RWPE1 (cell line): ENCODE measurements at regions not wholly inside any gene's neighbourhood (a gene's known extent, or its start where the extent isn't known, plus 50 kb on each side); places are given as distances from the start of the nearest gene placed in this dataset.

Experiments
- CTCF ChIA-PET: fragments of 350-600 bp; sonication (Branson Sonifier 250); formaldehyde crosslinking; extraction: SDS; loops from one replicate; lab custom pipeline; 2021; lab: Yijun Ruan, JAX
- POLR2A ChIA-PET: fragments of 400-600 bp; formaldehyde crosslinking; extraction: SDS; loops from one replicate; lab custom pipeline; 2020; ENCODE audit warnings: antibody characterized with exemption; ENCODE audit not compliant: low non-redundant PET; lab: Yijun Ruan, JAX
- DNase-seq: peaks from one replicate; pipeline ENCODE4 v3.0.0; 2012; ENCODE audit warnings: low spot score
- H3K27ac ChIP-seq: fragments of 450-650 bp; 2 replicates; pipeline ENCODE4 v1.5.1; 2017
- TF ChIP-seq, protein P1 (sequence below): fragments of 450-650 bp; conservative IDR thresholded peaks from 2 replicates; pipeline ENCODE4 v1.5.1; 2017; ENCODE audit warnings: low read depth, mild to moderate bottlenecking

DNA sequence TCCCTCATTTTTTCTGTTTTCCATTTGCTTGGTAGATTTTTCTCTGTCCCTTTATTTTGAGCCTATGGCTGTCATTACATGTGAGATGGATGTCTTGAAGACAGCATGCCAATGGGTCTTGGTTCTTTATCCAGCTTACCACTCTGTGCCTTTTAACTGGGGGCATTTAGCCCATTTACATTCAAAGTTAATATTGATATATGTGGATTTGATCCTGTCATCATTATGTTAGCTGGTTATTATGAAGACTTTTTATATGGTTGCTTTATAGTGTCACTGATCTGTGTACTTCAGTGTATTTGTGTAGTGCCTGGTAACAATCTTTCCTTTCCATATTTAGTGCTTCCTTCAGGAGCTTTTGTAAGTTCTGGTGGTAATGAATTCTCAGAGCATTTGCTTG, 89.3 kb upstream of the UNC5B start:
- TF ChIP-seq, protein P1, sequence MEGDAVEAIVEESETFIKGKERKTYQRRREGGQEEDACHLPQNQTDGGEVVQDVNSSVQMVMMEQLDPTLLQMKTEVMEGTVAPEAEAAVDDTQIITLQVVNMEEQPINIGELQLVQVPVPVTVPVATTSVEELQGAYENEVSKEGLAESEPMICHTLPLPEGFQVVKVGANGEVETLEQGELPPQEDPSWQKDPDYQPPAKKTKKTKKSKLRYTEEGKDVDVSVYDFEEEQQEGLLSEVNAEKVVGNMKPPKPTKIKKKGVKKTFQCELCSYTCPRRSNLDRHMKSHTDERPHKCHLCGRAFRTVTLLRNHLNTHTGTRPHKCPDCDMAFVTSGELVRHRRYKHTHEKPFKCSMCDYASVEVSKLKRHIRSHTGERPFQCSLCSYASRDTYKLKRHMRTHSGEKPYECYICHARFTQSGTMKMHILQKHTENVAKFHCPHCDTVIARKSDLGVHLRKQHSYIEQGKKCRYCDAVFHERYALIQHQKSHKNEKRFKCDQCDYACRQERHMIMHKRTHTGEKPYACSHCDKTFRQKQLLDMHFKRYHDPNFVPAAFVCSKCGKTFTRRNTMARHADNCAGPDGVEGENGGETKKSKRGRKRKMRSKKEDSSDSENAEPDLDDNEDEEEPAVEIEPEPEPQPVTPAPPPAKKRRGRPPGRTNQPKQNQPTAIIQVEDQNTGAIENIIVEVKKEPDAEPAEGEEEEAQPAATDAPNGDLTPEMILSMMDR: no peak
- no peak for DNase-seq
- CTCF ChIA-PET: no interaction called here
- no peak overlapping the region for H3K27ac ChIP-seq
- POLR2A ChIA-PET: interaction anchor here (0.6 kb wide), 1 partner anchor 341 kb away, joined by 3 read pairs; no protein-coding TSS in a partner anchor

DNA sequence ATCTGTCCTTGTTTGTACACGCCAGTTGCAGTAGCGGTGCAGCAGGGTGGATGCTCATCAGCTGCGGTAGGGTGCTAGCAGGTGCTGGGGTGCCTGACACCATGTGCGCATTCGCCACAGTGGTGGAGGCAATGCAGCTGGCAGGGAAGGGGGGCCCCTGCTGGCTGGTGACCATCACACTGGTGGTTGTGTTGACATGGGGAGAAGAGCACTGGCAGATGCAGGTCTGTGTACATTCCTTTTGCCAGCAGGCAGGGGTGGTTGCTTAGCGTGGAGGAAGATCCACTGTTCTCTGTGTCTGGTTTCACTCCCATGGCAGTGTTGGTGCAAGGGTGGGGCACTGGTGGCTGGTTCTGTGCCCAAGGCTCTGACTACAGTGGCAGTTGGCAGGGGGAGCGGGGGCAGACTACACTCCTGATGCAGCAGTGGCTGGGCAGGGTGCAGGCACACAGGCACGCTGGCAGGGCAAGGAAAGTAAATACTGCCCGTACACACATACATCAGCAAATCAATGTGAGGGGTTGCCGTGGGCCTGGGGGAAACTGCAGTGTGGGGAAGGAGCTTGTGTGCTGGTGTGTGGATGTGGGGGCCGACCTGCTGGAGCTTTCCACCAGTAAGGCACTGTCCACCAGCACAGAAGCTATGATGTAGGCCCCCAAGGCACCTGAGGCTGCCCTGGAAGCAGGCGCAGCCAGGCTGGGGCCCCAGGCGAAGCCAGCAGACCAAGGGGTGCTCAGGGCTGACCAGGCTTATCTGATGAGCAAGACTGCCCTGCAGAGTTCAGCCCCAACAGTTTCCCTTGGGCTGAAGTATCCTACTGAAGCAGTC, 87.2 kb upstream of the UNC5B start:
- TF ChIP-seq, protein P1: no peak
- CTCF ChIA-PET: interaction anchor here (0.6 kb wide), 1 partner anchor 62 kb away, joined by 3 read pairs; no protein-coding TSS in a partner anchor
- DNase-seq: no peak
- POLR2A ChIA-PET: no interaction called here
- H3K27ac ChIP-seq: no peak overlapping the region

DNA sequence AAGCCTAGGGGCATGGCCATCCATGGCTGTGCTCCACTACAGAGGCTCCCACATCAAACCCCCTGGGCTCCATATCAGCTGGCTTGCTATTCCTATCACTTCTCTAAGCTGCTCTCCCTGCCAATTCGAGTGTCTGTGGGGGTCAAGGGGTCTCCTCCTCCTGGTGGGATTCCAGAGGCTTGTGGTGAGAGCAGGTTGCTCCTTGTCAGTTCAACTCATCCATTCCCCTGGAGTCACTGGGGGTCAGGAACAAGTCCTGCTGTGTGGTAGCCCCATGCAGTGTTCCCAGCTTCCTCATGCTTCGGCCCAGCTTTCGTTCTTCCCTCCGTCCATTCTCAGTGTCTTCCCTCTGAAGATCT, 86.6 kb upstream of the UNC5B start:
- no peak overlapping the region for H3K27ac ChIP-seq
- no peak for DNase-seq
- ChIA-PET POLR2A (no interaction called here), CTCF (no interaction called here)
- TF ChIP-seq, protein P1: no peak

DNA sequence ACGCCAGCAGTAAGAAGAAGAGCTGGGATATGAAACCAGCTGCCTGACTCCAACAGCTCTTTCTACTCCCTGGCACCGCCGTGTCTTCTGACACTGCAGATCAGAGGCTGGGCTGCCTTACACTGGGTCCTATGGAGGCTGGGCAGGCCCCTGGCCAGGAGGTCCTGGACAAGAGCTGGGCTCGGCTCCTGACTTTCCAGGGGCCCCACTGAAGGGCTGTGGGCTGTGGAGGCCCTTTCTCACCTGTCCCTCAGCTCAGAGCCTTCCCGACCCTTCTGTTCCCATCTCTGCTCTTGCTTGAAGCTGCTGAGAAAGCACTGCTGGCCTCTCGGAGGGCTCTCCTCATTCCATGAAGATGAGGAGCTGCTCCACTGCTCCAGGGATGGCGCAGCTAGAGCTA, 85.9 kb upstream of the UNC5B start:
- TF ChIP-seq, protein P1: no peak
- DNase-seq: no peak
- ChIA-PET CTCF (no interaction called here), POLR2A (no interaction called here)
- H3K27ac ChIP-seq: no peak overlapping the region

DNA sequence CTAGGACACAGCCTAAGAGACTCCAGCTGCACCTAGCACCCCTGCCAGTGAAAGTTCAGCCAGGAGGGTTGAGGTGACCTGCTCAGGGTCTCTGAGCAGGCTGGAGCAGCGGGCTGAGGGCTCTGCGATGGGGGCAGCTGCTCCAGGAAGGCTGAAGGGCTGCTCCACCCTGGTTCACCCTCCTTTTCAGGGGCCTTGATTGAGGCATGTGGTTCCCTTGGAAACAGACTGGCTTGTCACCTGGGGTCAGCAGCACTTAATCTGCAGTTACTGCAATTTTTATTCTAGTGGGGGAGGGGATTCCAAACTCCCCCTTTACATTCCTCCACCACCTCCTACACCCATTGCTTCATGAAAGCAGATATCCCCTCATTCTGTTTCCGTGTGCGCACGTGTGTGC, 85.3 kb upstream of the UNC5B start:
- H3K27ac ChIP-seq: no peak overlapping the region
- POLR2A ChIA-PET: no interaction called here
- CTCF ChIA-PET: no interaction called here
- TF ChIP-seq, protein P1: no peak
- no peak for DNase-seq

DNA sequence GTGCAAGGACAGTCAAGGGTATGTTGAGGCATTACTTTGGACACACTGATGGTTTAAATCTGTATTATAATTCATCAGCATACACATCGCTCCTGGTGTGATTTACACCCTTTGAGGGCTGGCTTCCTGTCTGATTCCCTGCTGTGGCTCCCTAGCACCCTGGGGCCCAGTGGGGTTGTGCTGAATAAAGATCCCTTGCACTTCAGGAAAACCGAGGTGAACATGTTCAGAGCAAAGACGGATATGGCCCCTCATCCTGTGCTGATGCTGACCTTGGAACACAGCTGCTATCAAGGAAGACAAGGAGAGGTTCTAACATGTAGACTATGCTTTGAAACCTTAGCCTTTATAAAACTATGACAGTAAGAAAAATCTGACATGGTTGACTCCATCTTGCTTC, 84.6 kb upstream of the UNC5B start:
- ChIA-PET POLR2A (no interaction called here), CTCF (no interaction called here)
- TF ChIP-seq, protein P1: no peak
- DNase-seq: no peak
- no peak overlapping the region for H3K27ac ChIP-seq
